ENCODE measurements at regions not wholly inside any gene's neighbourhood (a gene's known extent, or its start where the extent isn't known, plus 50 kb on each side); places are given as distances from the start of the nearest gene placed in this dataset.
A peak's percentile ranks its signal among the peaks of the same experiment; 100 is the strongest.

DNA sequence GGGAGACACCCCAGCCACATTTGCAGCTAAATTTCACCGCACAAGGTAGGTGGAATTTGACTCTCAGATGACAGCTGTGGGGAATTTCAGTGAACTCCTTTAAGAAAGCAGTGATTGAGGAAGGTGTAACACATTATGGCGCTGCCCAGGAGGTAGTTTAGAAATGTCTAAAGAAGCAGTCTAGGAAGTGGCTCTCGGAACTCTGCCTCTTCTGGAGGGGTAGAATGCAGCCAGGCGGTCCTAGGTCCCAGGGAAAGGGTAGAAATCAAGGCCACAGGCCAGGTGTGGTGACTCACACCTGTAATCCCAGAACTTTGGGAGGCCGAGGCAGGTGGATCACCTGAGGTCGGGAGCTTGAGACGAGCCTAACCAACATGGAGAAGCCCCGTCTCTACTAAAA is 179.0 kb upstream of the HAAO start:
- intact Hi-C loops (cut with DNase I) = loop anchor here (5.0 kb wide), 1 partner anchor 261 kb away; no protein-coding TSS in a partner anchor
- no peaks in the 10 kb centered on the region for H3K9me3 ChIP-seq
- no peaks in the 10 kb centered on the region for H3K36me3 ChIP-seq (replicated peaks in 1 of 2; ENCODE audit: insufficient read depth in 1 of 2, low read depth in 2 of 2)
- no peak overlapping the region for H3K4me3 ChIP-seq
- no peaks in the 10 kb centered on the region for H3K27me3 ChIP-seq
- ATAC-seq = no peak
- DNase-seq = no peak
- peaks cover 20% of the 10 kb centered on the region for H3K4me1 ChIP-seq
- no peak for TF ChIP-seq POLR2A (IDR thresholded peaks at IDR 0.05)
- TF ChIP-seq, protein P1, sequence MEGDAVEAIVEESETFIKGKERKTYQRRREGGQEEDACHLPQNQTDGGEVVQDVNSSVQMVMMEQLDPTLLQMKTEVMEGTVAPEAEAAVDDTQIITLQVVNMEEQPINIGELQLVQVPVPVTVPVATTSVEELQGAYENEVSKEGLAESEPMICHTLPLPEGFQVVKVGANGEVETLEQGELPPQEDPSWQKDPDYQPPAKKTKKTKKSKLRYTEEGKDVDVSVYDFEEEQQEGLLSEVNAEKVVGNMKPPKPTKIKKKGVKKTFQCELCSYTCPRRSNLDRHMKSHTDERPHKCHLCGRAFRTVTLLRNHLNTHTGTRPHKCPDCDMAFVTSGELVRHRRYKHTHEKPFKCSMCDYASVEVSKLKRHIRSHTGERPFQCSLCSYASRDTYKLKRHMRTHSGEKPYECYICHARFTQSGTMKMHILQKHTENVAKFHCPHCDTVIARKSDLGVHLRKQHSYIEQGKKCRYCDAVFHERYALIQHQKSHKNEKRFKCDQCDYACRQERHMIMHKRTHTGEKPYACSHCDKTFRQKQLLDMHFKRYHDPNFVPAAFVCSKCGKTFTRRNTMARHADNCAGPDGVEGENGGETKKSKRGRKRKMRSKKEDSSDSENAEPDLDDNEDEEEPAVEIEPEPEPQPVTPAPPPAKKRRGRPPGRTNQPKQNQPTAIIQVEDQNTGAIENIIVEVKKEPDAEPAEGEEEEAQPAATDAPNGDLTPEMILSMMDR (IDR thresholded peaks at IDR 0.05) = no peak
- no peak overlapping the region for H3K27ac ChIP-seq
- WGBS, 2 donors = 80 to 85% methylated on average over 8 of the region's 8 CpGs

DNA sequence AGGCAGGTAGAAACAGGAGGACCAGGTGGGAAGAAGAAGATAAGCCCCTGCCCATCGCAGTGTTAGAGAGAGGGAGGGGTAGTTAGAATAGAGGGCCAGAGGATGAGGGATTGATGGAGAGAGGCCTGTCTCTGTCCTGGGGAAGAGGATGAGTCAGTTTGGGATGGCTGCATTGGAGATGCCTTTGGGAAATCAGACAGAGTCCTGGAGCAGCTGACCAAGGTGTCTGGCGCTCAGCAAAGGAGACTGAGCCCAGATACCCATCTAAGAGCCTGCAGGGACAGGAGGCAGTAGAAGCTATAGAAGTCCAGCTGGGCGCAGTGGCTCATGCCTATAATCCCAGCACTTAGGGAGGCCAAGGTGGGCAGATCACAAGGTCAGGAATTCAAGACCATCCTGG is 177.8 kb upstream of the HAAO start:
- intact Hi-C loops (cut with DNase I) = loop anchor here (5.0 kb wide), 1 partner anchor 262 kb away; no protein-coding TSS in a partner anchor
- no peak overlapping the region for H3K27ac ChIP-seq
- DNase-seq = no peak

DNA sequence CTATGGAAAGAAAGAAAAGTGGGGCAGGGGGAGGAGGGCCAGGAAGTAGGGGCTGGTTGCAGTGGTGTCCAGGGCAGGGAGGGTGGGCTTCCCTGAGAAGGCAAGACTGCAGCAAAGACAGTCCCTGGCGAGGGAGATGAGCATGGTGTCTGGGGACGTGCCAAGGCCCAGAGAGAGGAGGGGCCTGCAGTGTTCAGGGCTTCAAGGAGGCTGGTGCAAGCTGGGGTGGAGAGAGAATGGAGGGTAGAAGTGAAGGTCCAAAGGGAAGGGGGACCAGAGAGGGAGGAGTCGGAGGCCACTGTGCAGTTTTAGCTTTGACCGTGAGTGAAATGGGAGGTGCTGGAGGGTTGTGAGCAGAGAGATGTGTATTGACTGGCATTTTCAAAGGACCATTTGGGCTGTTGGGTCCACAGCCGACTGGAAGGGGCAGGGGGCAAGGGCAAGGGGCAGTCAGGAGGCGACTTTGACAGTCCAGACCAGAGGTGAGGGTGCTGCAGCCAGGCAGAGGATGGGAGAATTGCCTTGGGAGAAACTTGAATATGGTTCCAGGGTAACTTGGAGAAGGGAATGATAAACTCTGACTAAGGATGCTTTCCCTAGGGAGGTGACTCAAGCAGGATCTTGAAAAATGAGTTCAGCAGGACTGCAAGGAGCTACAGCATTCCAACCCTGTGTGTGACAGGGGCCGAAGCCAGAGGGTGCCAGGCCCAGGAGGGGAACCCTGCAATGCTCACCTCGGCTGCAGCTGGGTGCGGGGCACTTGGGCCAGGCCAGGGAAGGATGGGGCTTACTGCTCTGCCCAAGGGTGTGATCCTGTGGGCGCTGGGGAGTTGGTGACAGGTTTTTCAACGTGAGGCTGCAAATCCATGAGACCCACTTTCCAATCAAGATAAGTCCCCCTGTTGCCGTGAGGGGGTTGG is 177.1 kb upstream of the HAAO start:
- Histone ChIP-seq H3K9me3 (no peaks in the 10 kb centered on the region), H3K4me1 (peaks cover 2% of the 10 kb centered on the region), H3K36me3 (replicated peaks in 1 of 2; ENCODE audit: insufficient read depth in 1 of 2, low read depth in 2 of 2) (no peaks in the 10 kb centered on the region), H3K27ac (no peak overlapping the region), H3K4me3 (no peak overlapping the region), H3K27me3 (no peaks in the 10 kb centered on the region)
- no peak for DNase-seq
- intact Hi-C loops (cut with DNase I) = loop anchor here (5.0 kb wide), 1 partner anchor 263 kb away; no protein-coding TSS in a partner anchor
- no peak for ATAC-seq
- TF ChIP-seq POLR2A (IDR thresholded peaks at IDR 0.05) = no peak
- TF ChIP-seq, protein P1 (IDR thresholded peaks at IDR 0.05) = no peak
- WGBS, 2 donors = 71 to 81% methylated on average over 12 of the region's 12 CpGs

More for the DNA sequence above, 177.8 kb upstream of the HAAO start:
- H3K27me3 ChIP-seq = no peaks in the 10 kb centered on the region
- no peak for ATAC-seq
- H3K4me3 ChIP-seq = no peak overlapping the region
- H3K4me1 ChIP-seq = peaks cover 9% of the 10 kb centered on the region
- no peaks in the 10 kb centered on the region for H3K9me3 ChIP-seq
- TF ChIP-seq, protein P1 (IDR thresholded peaks at IDR 0.05) = no peak
- TF ChIP-seq POLR2A (IDR thresholded peaks at IDR 0.05) = no peak
- 88 to 91% methylated on average over 3 of the region's 3 CpGs for WGBS, 2 donors
- no peaks in the 10 kb centered on the region for H3K36me3 ChIP-seq (replicated peaks in 1 of 2; ENCODE audit: insufficient read depth in 1 of 2, low read depth in 2 of 2)

DNA sequence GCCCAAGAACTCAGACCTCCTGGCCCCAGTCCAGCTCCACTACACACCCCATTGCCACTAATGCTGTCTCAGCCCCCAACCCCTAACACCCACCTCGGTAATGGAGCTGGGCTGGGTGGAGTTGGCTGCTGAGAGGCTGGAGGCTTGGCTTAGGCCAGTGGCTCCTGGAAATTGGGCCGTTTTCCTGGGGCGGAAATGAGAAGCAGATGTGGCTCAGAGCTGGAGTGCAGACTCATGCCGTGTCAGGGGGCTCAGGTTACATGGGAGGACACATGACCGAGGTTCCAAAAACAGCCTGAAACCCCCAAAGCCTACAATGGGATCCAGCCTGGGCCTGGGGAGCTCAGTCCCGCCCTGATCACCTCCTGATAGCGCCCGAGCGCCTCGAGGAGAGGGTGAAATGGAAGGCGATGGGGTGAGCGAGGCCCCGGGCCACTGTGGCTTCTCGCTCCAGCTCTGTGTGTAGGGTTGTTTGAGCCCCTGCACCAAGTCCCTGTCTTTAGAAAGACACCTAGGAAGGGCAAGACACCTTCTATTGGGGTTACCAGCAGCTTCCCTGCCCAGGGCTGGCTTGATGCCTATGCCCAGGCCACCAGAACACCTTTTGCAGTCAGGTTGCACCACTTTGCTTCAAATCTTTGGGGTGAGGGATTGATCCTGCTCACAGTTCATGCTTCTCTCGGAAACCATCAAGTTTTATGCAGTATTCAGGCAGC is 175.7 kb upstream of the HAAO start:
- no peaks in the 10 kb centered on the region for H3K27me3 ChIP-seq
- DNase-seq (peak in 1 of 4 donors; percentile 51), ATAC-seq (peak; percentile 25)
- H3K36me3 ChIP-seq (replicated peaks in 1 of 2; ENCODE audit: insufficient read depth in 1 of 2, low read depth in 2 of 2) = no peaks in the 10 kb centered on the region
- WGBS, 2 donors = 72 to 92% methylated on average over 14 to 15 of the region's 15 CpGs
- H3K9me3 ChIP-seq = no peaks in the 10 kb centered on the region
- intact Hi-C loops (cut with DNase I) = no loop called here
- no peaks in the 10 kb centered on the region for H3K4me1 ChIP-seq
- H3K4me3 ChIP-seq = no peak overlapping the region
- no peak for TF ChIP-seq POLR2A (IDR thresholded peaks at IDR 0.05)
- H3K27ac ChIP-seq = no peak overlapping the region

DNA sequence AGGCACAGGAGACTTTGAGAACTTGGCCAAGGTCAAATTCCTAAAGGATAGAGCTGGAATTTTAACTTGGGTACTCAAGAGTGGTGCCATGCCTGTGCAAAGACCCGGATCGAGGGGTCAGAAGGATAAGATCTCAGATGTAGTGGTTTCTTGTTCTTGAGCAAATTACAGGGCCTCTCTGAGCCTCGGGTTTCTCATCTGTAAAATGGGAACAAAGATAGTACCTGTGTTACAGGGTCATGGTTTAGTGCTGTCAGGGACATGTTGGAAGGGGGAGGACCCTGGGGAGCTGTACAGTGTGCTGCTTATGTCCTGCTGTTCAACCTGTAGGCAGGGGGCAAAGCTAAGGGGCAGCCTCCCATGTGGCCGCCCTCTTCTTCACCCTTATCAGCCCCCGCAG is 173.5 kb upstream of the HAAO start:
- DNase-seq (no peak), ATAC-seq (no peak)
- 71 to 83% methylated on average over 3 to 5 of the region's 5 CpGs for WGBS, 2 donors
- intact Hi-C loops (cut with DNase I) = no loop called here
- H3K36me3 ChIP-seq (replicated peaks in 1 of 2; ENCODE audit: insufficient read depth in 1 of 2, low read depth in 2 of 2) = no peaks in the 10 kb centered on the region
- no peaks in the 10 kb centered on the region for H3K27me3 ChIP-seq
- H3K4me3 ChIP-seq = no peak overlapping the region
- H3K4me1 ChIP-seq = no peaks in the 10 kb centered on the region
- H3K9me3 ChIP-seq = no peaks in the 10 kb centered on the region
- TF ChIP-seq, protein P1 (IDR thresholded peaks at IDR 0.05) = no peak
- no peak for TF ChIP-seq POLR2A (IDR thresholded peaks at IDR 0.05)
- H3K27ac ChIP-seq = no peak overlapping the region

Data from body of pancreas (tissue), 4 donors.